BE2C (cell line): ENCODE measurements at regions not wholly inside any gene's neighbourhood (a gene's known extent, or its start where the extent isn't known, plus 50 kb on each side); places are given as distances from the start of the nearest gene placed in this dataset.

Source experiments
- DNase-seq: peaks from one replicate; pipeline ENCODE4 v3.0.0-alpha.2; 2020
- H3K27me3 ChIP-seq: fragments of 250-450 bp; sonication (Bioruptor Pico); 2 replicates; pipeline ENCODE4 v1.5.1; 2020; ENCODE audit warnings: mild to moderate bottlenecking
- H3K36me3 ChIP-seq: fragments of 250-450 bp; sonication (Bioruptor Pico); 2 replicates; pipeline ENCODE4 v1.5.1; 2020; ENCODE audit warnings: mild to moderate bottlenecking
- H3K4me1 ChIP-seq: fragments of 250-450 bp; sonication (Bioruptor Pico); 2 replicates; pipeline ENCODE4 v1.5.1; 2020
- H3K4me3 ChIP-seq: 2 replicates; pipeline ENCODE4 v1.5.1; 2011; ENCODE audit warnings: low read depth, low read length
- H3K9me3 ChIP-seq: fragments of 250-450 bp; sonication (Bioruptor Pico); 2 replicates; pipeline ENCODE4 v1.5.1; 2020
- TF ChIP-seq, protein P1 (sequence below): IDR thresholded peaks from 2 replicates; pipeline ENCODE4 v1.5.1; 2012; ENCODE audit warnings: mild to moderate bottlenecking, low read depth, low read length

DNA sequence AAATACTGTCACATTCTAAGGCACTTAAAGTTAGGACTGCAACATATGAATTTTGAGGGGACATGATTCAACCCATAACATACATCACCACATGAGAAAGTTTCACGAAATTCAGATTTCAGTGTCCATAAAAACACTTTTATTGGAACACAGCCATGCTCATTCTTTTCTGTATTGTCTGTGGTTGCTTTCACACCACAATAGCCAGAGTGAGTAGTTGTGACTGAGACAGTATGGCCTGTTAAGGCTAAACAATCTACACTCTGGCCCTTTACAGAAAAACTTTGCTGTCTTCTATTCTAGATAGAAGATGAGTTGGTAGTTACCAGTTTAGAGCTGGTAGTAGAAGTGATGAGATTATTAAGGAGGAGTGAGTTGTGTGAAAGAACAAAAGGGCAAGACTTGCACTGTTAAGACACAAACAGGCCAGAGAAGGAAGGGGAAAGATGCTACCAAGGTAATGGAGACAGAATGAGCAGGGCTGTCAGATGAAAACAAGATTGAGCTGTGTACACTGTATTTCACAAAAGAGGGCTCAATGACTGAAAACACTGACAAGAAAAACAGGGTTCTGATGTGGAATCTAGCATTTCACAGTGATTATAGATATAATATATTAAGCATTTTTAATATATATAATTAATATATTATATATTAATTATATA, 108.6 kb downstream of the PPP1R3A start:
- Histone ChIP-seq H3K9me3 (no peaks in the 10 kb centered on the region), H3K4me3 (no peak overlapping the region), H3K27me3 (no peaks in the 10 kb centered on the region), H3K4me1 (no peaks in the 10 kb centered on the region), H3K36me3 (no peaks in the 10 kb centered on the region)
- DNase-seq, result no peak
- TF ChIP-seq, protein P1, sequence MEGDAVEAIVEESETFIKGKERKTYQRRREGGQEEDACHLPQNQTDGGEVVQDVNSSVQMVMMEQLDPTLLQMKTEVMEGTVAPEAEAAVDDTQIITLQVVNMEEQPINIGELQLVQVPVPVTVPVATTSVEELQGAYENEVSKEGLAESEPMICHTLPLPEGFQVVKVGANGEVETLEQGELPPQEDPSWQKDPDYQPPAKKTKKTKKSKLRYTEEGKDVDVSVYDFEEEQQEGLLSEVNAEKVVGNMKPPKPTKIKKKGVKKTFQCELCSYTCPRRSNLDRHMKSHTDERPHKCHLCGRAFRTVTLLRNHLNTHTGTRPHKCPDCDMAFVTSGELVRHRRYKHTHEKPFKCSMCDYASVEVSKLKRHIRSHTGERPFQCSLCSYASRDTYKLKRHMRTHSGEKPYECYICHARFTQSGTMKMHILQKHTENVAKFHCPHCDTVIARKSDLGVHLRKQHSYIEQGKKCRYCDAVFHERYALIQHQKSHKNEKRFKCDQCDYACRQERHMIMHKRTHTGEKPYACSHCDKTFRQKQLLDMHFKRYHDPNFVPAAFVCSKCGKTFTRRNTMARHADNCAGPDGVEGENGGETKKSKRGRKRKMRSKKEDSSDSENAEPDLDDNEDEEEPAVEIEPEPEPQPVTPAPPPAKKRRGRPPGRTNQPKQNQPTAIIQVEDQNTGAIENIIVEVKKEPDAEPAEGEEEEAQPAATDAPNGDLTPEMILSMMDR, result no peak

DNA sequence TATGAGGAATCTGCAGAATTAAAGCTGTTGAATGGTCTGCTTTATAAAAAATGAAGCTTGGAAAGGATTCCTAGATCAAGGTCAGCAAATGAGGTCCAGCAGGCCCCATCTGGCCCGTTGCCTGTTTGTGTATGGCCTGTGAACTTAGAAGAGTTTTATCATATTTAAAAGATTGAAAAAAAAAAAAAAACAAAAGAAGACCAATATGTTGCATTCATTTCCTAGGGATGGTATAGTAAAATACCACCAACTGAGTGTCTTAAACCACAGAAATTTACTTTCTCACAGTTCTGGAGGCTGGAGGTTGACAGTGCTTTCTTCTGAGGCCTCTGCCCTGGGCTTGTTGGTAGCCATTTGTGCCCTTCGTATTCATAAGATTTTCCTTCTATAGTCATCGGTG, 109.2 kb downstream of the PPP1R3A start:
- DNase-seq, result no peak
- no peaks in the 10 kb centered on the region for H3K36me3 ChIP-seq
- H3K4me1 ChIP-seq, result no peaks in the 10 kb centered on the region
- no peaks in the 10 kb centered on the region for H3K9me3 ChIP-seq
- H3K4me3 ChIP-seq, result no peak overlapping the region
- no peaks in the 10 kb centered on the region for H3K27me3 ChIP-seq
- TF ChIP-seq, protein P1, result no peak

- Histone ChIP-seq H3K36me3 (no peaks in the 10 kb centered on the region), H3K9me3 (no peaks in the 10 kb centered on the region), H3K4me3 (no peak overlapping the region), H3K27me3 (no peaks in the 10 kb centered on the region), H3K4me1 (no peaks in the 10 kb centered on the region)
- DNase-seq, result no peak
- TF ChIP-seq, protein P1, result no peak
Measured at GRCh38 chr7:113806633-113807327, 112.0 kb downstream of the PPP1R3A start.

- TF ChIP-seq, protein P1, result no peak
- Histone ChIP-seq H3K4me3 (no peak overlapping the region), H3K27me3 (no peaks in the 10 kb centered on the region), H3K36me3 (no peaks in the 10 kb centered on the region), H3K4me1 (no peaks in the 10 kb centered on the region), H3K9me3 (no peaks in the 10 kb centered on the region)
- no peak for DNase-seq
Measured at GRCh38 chr7:113805976-113806375, 112.8 kb downstream of the PPP1R3A start.

DNA sequence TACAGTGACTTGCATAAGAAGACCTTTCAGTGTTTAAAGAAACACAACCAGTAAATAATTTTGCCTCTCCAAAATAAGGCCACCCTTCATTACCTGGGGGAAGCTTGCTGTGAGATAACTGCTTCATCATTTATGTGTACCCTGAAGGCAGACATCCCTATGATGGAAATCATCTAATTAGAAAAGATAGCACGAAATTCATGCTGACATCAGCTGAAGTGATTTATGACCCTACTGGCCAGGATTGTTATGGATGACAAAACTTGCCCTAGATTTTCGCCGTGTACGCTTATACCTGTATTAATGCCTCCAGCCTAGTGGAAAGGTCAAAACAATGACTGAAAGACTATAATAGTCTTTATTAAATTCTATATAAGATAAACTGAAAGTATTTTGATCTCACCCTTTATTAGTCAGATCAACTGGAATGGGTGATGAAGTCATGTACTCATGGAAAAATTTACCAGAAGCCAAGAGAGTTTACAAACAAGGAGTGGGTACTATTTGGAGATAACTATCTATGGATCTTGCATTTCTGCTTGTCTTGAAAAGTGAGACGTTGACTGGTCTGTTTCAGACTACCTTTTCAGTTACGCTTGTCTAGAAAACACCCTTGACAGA, 114.2 kb downstream of the PPP1R3A start:
- Histone ChIP-seq H3K9me3 (no peaks in the 10 kb centered on the region), H3K4me3 (no peak overlapping the region), H3K4me1 (no peaks in the 10 kb centered on the region), H3K36me3 (no peaks in the 10 kb centered on the region), H3K27me3 (no peaks in the 10 kb centered on the region)
- DNase-seq, result no peak
- TF ChIP-seq, protein P1, result no peak

DNA sequence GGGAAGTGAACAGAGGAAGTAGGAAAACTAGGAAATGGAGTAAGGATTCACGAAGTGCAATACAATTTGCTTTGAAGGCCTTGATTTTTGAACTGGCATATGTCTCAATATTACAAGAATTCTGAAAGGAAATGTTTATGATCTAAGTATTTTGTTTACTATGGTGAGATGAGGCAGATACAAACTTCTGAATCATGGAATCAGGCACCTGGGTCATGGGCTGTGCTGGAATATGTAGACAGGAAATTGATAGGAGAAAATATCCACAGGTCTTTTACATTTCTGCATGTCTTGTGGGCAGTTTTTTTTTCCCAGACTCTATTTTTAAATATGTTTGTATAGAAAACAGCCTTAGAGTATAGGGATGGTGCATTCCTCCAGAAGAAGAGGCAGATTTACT, 117.1 kb downstream of the PPP1R3A start:
- no peak overlapping the region for H3K4me3 ChIP-seq
- no peaks in the 10 kb centered on the region for H3K4me1 ChIP-seq
- H3K9me3 ChIP-seq, result no peaks in the 10 kb centered on the region
- TF ChIP-seq, protein P1, result no peak
- H3K36me3 ChIP-seq, result no peaks in the 10 kb centered on the region
- DNase-seq, result no peak
- H3K27me3 ChIP-seq, result no peaks in the 10 kb centered on the region
